ENCODE measurements at regions not wholly inside any gene's neighbourhood (a gene's known extent, or its start where the extent isn't known, plus 50 kb on each side); places are given as distances from the start of the nearest gene placed in this dataset.

- TF ChIP-seq CTCF (IDR thresholded peaks at IDR 0.05), result no peak
- TF ChIP-seq POLR2A (IDR thresholded peaks at IDR 0.05), result no peak
Observed at GRCh38 chr1:244289991-244290785, 161.5 kb downstream of the ADSS2 start.

Measured in lower leg skin (tissue), 3 donors.